Loucy (cell line): ENCODE measurements at regions not wholly inside any gene's neighbourhood (a gene's known extent, or its start where the extent isn't known, plus 50 kb on each side); places are given as distances from the start of the nearest gene placed in this dataset.

Source experiments
- EZH2phosphoT487 ChIP-seq: fragments of 200-600 bp; IDR thresholded peaks from 2 replicates; pipeline ENCODE4 v1.6.1; 2018; ENCODE audit warnings: antibody characterized with exemption, mild to moderate bottlenecking, moderate library complexity, borderline replicate concordance
- TF ChIP-seq, protein P1 (sequence below): fragments of 200-600 bp; sonication (generic); conservative IDR thresholded peaks from 2 replicates; pipeline ENCODE4 v1.5.1; 2014; ENCODE audit warnings: mild to moderate bottlenecking, antibody characterized with exemption, low read length

DNA sequence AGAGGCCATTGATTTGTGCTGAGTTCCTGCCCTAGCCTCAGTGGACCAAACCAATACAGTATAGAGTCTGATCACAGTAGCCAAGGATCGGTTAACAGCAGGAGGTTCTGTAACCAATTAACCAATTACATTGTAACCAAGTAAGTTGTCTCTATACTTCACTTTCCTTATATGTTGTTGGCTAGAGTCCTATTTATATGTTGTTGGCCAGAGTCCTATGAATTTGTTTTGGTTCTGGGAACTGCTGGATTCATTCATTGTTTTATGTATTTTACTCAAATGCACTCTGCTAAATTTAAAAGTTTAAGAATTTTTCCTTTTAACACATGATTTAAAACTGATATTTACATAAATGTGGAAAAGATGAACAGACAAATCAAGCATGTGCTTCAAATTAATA, 597.4 kb upstream of the HS3ST5 start:
- TF ChIP-seq, protein P1, sequence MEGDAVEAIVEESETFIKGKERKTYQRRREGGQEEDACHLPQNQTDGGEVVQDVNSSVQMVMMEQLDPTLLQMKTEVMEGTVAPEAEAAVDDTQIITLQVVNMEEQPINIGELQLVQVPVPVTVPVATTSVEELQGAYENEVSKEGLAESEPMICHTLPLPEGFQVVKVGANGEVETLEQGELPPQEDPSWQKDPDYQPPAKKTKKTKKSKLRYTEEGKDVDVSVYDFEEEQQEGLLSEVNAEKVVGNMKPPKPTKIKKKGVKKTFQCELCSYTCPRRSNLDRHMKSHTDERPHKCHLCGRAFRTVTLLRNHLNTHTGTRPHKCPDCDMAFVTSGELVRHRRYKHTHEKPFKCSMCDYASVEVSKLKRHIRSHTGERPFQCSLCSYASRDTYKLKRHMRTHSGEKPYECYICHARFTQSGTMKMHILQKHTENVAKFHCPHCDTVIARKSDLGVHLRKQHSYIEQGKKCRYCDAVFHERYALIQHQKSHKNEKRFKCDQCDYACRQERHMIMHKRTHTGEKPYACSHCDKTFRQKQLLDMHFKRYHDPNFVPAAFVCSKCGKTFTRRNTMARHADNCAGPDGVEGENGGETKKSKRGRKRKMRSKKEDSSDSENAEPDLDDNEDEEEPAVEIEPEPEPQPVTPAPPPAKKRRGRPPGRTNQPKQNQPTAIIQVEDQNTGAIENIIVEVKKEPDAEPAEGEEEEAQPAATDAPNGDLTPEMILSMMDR, result no peak
- no peak for TF ChIP-seq EZH2phosphoT487
